ENCODE measurements at regions not wholly inside any gene's neighbourhood (a gene's known extent, or its start where the extent isn't known, plus 50 kb on each side); places are given as distances from the start of the nearest gene placed in this dataset.

DNA sequence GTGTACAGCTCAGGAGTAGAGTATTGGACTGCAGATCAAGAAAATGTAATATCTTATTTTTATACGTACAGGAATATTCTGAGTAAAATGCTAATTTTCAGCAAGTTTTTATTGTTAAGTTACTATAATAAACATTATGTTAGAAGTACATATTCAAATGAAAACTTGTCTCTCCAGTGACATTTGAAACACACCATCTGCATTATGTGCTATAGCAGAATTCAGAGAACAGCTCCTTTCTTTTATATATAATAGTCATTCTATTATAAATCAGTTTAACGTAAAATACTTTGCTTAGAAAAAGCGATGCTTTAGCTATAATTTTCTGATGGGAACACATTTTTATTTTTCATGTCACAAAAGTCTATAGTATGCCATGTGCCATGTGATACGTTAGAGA is 249.0 kb downstream of the PTPRC start:
- no peak for DNase-seq
- 71 to 82% methylated on average over 4 of the region's 4 CpGs for WGBS, 2 donors
- H3K4me3 ChIP-seq, result no peak overlapping the region
- no peak overlapping the region for H3K27ac ChIP-seq
- H3K36me3 ChIP-seq, result no peaks in the 10 kb centered on the region
- H3K27me3 ChIP-seq, result no peaks in the 10 kb centered on the region
- intact Hi-C loops (cut with DNase I), result no loop called here
- TF ChIP-seq, protein P1, sequence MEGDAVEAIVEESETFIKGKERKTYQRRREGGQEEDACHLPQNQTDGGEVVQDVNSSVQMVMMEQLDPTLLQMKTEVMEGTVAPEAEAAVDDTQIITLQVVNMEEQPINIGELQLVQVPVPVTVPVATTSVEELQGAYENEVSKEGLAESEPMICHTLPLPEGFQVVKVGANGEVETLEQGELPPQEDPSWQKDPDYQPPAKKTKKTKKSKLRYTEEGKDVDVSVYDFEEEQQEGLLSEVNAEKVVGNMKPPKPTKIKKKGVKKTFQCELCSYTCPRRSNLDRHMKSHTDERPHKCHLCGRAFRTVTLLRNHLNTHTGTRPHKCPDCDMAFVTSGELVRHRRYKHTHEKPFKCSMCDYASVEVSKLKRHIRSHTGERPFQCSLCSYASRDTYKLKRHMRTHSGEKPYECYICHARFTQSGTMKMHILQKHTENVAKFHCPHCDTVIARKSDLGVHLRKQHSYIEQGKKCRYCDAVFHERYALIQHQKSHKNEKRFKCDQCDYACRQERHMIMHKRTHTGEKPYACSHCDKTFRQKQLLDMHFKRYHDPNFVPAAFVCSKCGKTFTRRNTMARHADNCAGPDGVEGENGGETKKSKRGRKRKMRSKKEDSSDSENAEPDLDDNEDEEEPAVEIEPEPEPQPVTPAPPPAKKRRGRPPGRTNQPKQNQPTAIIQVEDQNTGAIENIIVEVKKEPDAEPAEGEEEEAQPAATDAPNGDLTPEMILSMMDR (IDR thresholded peaks at IDR 0.05), result no peak
- TF ChIP-seq POLR2A (IDR thresholded peaks at IDR 0.05) (no peak), EP300 (IDR thresholded peaks at IDR 0.05) (no peak), POLR2AphosphoS5 (IDR thresholded peaks at IDR 0.05) (no peak)
- H3K4me1 ChIP-seq, result no peaks in the 10 kb centered on the region
- no peaks in the 10 kb centered on the region for H3K9me3 ChIP-seq

- H3K27me3 ChIP-seq, result no peaks in the 10 kb centered on the region
- 93% methylated on average over 3 of the region's 3 CpGs for WGBS, 2 donors
- TF ChIP-seq POLR2AphosphoS5 (IDR thresholded peaks at IDR 0.05) (no peak), POLR2A (IDR thresholded peaks at IDR 0.05) (no peak), EP300 (IDR thresholded peaks at IDR 0.05) (no peak)
- TF ChIP-seq, protein P1 (IDR thresholded peaks at IDR 0.05), result no peak
- no peaks in the 10 kb centered on the region for H3K36me3 ChIP-seq
- no peak overlapping the region for H3K4me3 ChIP-seq
- no peaks in the 10 kb centered on the region for H3K4me1 ChIP-seq
- intact Hi-C loops (cut with DNase I), result no loop called here
- H3K27ac ChIP-seq, result no peak overlapping the region
- H3K9me3 ChIP-seq, result no peaks in the 10 kb centered on the region
- DNase-seq, result no peak
Measured at GRCh38 chr1:198888379-198888943, 249.6 kb downstream of the PTPRC start.

DNA sequence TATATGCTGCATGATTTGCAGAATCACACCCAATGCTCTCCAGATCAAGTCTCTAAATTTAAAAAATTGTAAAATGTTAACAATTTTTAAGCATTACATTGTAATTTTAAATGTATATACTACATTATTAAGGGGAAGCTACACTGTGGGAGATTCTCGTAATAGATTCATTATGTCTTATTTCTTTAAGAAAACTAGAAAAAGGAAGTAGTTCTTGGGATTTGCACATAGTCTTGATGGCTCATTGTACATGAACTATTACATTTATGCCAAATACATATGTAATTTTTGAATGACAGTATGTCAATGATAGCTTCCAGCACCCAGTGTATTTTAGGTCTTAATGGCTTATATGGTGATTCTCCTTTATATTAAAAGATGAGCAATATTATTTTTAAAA is 250.3 kb downstream of the PTPRC start:
- TF ChIP-seq, protein P1 (IDR thresholded peaks at IDR 0.05), result no peak
- TF ChIP-seq EP300 (IDR thresholded peaks at IDR 0.05) (no peak), POLR2A (IDR thresholded peaks at IDR 0.05) (no peak), POLR2AphosphoS5 (IDR thresholded peaks at IDR 0.05) (no peak)
- H3K27ac ChIP-seq, result no peak overlapping the region
- no peaks in the 10 kb centered on the region for H3K36me3 ChIP-seq
- H3K9me3 ChIP-seq, result no peaks in the 10 kb centered on the region
- 78 to 92% methylated on average over 1 of the region's 1 CpG for WGBS, 2 donors
- DNase-seq, result no peak
- intact Hi-C loops (cut with DNase I), result no loop called here
- no peaks in the 10 kb centered on the region for H3K4me1 ChIP-seq
- no peak overlapping the region for H3K4me3 ChIP-seq
- no peaks in the 10 kb centered on the region for H3K27me3 ChIP-seq

- WGBS, 2 donors, result 75 to 83% methylated on average over 1 of the region's 1 CpG
- H3K36me3 ChIP-seq, result no peaks in the 10 kb centered on the region
- no peaks in the 10 kb centered on the region for H3K4me1 ChIP-seq
- TF ChIP-seq POLR2A (IDR thresholded peaks at IDR 0.05), result no peak
- no peak for TF ChIP-seq POLR2AphosphoS5 (IDR thresholded peaks at IDR 0.05)
- no peak for TF ChIP-seq EP300 (IDR thresholded peaks at IDR 0.05)
- TF ChIP-seq, protein P1 (IDR thresholded peaks at IDR 0.05), result no peak
- intact Hi-C loops (cut with DNase I), result no loop called here
- H3K27ac ChIP-seq, result no peak overlapping the region
- H3K4me3 ChIP-seq, result no peak overlapping the region
- no peak for DNase-seq
- H3K9me3 ChIP-seq, result no peaks in the 10 kb centered on the region
- no peaks in the 10 kb centered on the region for H3K27me3 ChIP-seq
Measured at GRCh38 chr1:198889749-198890148, 250.9 kb downstream of the PTPRC start.

All from sigmoid colon (tissue), 6 donors.